ENCODE measurements at regions not wholly inside any gene's neighbourhood (a gene's known extent, or its start where the extent isn't known, plus 50 kb on each side); places are given as distances from the start of the nearest gene placed in this dataset.

GRCh38 chr4:136458326-136458725 lies 1074.0 kb downstream of the PCDH18 start:
- DNase-seq (ENCODE audit: low read depth): no peak
- no peak for TF ChIP-seq CTCF (conservative IDR thresholded peaks at IDR 0.05; ENCODE audit: low read depth, low read length)
- H3K4me3 ChIP-seq (ENCODE audit: low read length): no peak overlapping the region

- no peak for TF ChIP-seq CTCF (conservative IDR thresholded peaks at IDR 0.05; ENCODE audit: low read depth, low read length)
- no peak for DNase-seq (ENCODE audit: low read depth)
Observed at GRCh38 chr4:136457577-136457976, 1074.7 kb downstream of the PCDH18 start.

GRCh38 chr4:136457004-136457403 lies 1075.3 kb downstream of the PCDH18 start:
- no peak for DNase-seq (ENCODE audit: low read depth)
- no peak for TF ChIP-seq CTCF (conservative IDR thresholded peaks at IDR 0.05; ENCODE audit: low read depth, low read length)
- H3K4me3 ChIP-seq (ENCODE audit: low read length): no peak overlapping the region

More at GRCh38 chr4:136457577-136457976, 1074.7 kb downstream of the PCDH18 start:
- no peak overlapping the region for H3K4me3 ChIP-seq (ENCODE audit: low read length)

GRCh38 chr4:136443006-136443405 lies 1089.3 kb downstream of the PCDH18 start:
- H3K4me3 ChIP-seq (ENCODE audit: low read length): no peak overlapping the region
- DNase-seq (ENCODE audit: low read depth): no peak
- no peak for TF ChIP-seq CTCF (conservative IDR thresholded peaks at IDR 0.05; ENCODE audit: low read depth, low read length)

GRCh38 chr4:136442447-136442846 lies 1089.8 kb downstream of the PCDH18 start:
- TF ChIP-seq CTCF (conservative IDR thresholded peaks at IDR 0.05; ENCODE audit: low read depth, low read length): no peak
- DNase-seq (ENCODE audit: low read depth): no peak
- H3K4me3 ChIP-seq (ENCODE audit: low read length): no peak overlapping the region

GRCh38 chr4:136441629-136442282 lies 1090.5 kb downstream of the PCDH18 start:
- TF ChIP-seq CTCF (conservative IDR thresholded peaks at IDR 0.05; ENCODE audit: low read depth, low read length): no peak
- H3K4me3 ChIP-seq (ENCODE audit: low read length): no peak overlapping the region
- no peak for DNase-seq (ENCODE audit: low read depth)

- no peak for DNase-seq (ENCODE audit: low read depth)
- no peak overlapping the region for H3K4me3 ChIP-seq (ENCODE audit: low read length)
- TF ChIP-seq CTCF (conservative IDR thresholded peaks at IDR 0.05; ENCODE audit: low read depth, low read length): no peak
Observed at GRCh38 chr4:136438645-136439044, 1093.6 kb downstream of the PCDH18 start.
